Neural progenitor cell (in vitro differentiated cells): ENCODE measurements at regions not wholly inside any gene's neighbourhood (a gene's known extent, or its start where the extent isn't known, plus 50 kb on each side); places are given as distances from the start of the nearest gene placed in this dataset.

Source experiments
- EZH2 ChIP-seq: fragments of 200-600 bp; sonication (generic); IDR thresholded peaks from 2 replicates; pipeline ENCODE4 v1.6.1; 2017; ENCODE audit warnings: antibody characterized with exemption, mild to moderate bottlenecking, moderate library complexity
- EZH2phosphoT487 ChIP-seq: fragments of 200-600 bp; sonication (generic); IDR thresholded peaks from 2 replicates; pipeline ENCODE4 v1.6.1; 2017; ENCODE audit warnings: antibody characterized with exemption
- TF ChIP-seq, protein P1 (sequence below): fragments of 200-600 bp; sonication (generic); IDR thresholded peaks from 2 replicates; pipeline ENCODE4 v1.5.1; 2017; ENCODE audit warnings: antibody characterized with exemption, mild to moderate bottlenecking

DNA sequence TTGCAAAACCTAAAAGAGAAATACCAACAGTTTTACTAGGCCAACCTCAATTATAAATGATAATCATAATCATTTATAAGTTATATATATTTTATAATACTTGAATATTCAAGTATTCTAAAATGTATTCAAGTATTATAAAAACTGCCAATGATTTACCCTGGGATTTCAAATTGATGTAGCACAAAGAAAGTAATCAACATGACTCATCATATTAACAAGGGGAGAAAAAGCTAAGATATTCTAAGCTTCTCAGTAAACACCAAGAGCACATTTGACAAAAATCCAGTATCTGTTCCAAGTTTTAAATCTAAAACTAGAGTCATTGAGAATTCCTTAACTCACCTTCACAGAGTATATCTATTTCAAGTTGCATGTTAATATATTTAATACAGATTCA is 56.1 kb downstream of the CAPZA3 start:
- TF ChIP-seq, protein P1, sequence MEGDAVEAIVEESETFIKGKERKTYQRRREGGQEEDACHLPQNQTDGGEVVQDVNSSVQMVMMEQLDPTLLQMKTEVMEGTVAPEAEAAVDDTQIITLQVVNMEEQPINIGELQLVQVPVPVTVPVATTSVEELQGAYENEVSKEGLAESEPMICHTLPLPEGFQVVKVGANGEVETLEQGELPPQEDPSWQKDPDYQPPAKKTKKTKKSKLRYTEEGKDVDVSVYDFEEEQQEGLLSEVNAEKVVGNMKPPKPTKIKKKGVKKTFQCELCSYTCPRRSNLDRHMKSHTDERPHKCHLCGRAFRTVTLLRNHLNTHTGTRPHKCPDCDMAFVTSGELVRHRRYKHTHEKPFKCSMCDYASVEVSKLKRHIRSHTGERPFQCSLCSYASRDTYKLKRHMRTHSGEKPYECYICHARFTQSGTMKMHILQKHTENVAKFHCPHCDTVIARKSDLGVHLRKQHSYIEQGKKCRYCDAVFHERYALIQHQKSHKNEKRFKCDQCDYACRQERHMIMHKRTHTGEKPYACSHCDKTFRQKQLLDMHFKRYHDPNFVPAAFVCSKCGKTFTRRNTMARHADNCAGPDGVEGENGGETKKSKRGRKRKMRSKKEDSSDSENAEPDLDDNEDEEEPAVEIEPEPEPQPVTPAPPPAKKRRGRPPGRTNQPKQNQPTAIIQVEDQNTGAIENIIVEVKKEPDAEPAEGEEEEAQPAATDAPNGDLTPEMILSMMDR = no peak
- TF ChIP-seq EZH2phosphoT487 (no peak), EZH2 (no peak)
